ENCODE measurements at regions not wholly inside any gene's neighbourhood (a gene's known extent, or its start where the extent isn't known, plus 50 kb on each side); places are given as distances from the start of the nearest gene placed in this dataset.

- no peak overlapping the region for H3K27ac Mint-ChIP-seq
- DNase-seq, result no peak
- H3K9me3 Mint-ChIP-seq, result peaks cover 6% of the 10 kb centered on the region
- no peak overlapping the region for H3K4me3 Mint-ChIP-seq
- H3K36me3 Mint-ChIP-seq (ENCODE audit: low read depth), result peaks cover 5% of the 10 kb centered on the region
- intact Hi-C loops (cut with micrococcal nuclease), result no loop called here
- CTCF ChIA-PET, result no interaction called here
- H3K27me3 Mint-ChIP-seq (ENCODE audit: low read depth), result no peaks in the 10 kb centered on the region
- no peaks in the 10 kb centered on the region for H3K4me1 Mint-ChIP-seq (ENCODE audit: low read depth)
These were observed 216.3 kb downstream of the SIPA1L2 start for GRCh38 chr1:232413674-232414073.

GRCh38 chr1:232409584-232409983 lies 220.3 kb downstream of the SIPA1L2 start:
- no peak for DNase-seq
- Mint-ChIP-seq H3K27me3 (ENCODE audit: low read depth) (no peaks in the 10 kb centered on the region), H3K9me3 (peaks cover 6% of the 10 kb centered on the region), H3K27ac (no peak overlapping the region), H3K4me1 (ENCODE audit: low read depth) (no peaks in the 10 kb centered on the region), H3K4me3 (no peak overlapping the region), H3K36me3 (ENCODE audit: low read depth) (peaks cover 5% of the 10 kb centered on the region)
- intact Hi-C loops (cut with micrococcal nuclease), result no loop called here
- CTCF ChIA-PET, result no interaction called here

- H3K4me3 Mint-ChIP-seq, result no peak overlapping the region
- CTCF ChIA-PET, result no interaction called here
These were observed 222.8 kb downstream of the SIPA1L2 start for GRCh38 chr1:232407120-232407519.

DNA sequence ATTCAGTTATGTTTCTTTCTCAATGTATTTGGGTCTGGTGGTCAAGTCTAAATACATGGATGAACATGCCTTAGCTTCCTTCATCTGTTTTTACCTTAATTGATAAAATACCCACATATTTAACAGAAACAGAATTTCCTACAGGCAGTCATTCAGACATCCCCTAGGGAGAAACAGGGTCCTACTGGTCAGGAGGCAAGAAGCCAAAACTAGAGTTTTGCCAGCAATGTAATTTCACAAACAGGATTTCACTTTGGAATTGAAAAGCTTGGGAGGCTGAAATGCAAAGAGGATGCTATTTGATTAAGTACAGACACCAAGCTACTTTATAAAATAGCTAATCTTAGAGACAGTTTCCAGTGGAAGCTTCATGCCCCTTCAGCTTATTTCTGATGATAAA lies 224.2 kb downstream of the SIPA1L2 start:
- peaks cover 6% of the 10 kb centered on the region for H3K9me3 Mint-ChIP-seq
- H3K27ac Mint-ChIP-seq, result no peak overlapping the region
- H3K4me1 Mint-ChIP-seq (ENCODE audit: low read depth), result no peaks in the 10 kb centered on the region
- no peak overlapping the region for H3K4me3 Mint-ChIP-seq
- peaks cover 5% of the 10 kb centered on the region for H3K36me3 Mint-ChIP-seq (ENCODE audit: low read depth)
- intact Hi-C loops (cut with micrococcal nuclease), result no loop called here
- CTCF ChIA-PET, result no interaction called here
- no peaks in the 10 kb centered on the region for H3K27me3 Mint-ChIP-seq (ENCODE audit: low read depth)
- no peak for DNase-seq

More at GRCh38 chr1:232407120-232407519, 222.8 kb downstream of the SIPA1L2 start:
- intact Hi-C loops (cut with micrococcal nuclease), result no loop called here
- DNase-seq, result no peak
- Mint-ChIP-seq H3K36me3 (ENCODE audit: low read depth) (peaks cover 5% of the 10 kb centered on the region), H3K27ac (no peak overlapping the region), H3K9me3 (peaks cover 6% of the 10 kb centered on the region), H3K27me3 (ENCODE audit: low read depth) (no peaks in the 10 kb centered on the region), H3K4me1 (ENCODE audit: low read depth) (no peaks in the 10 kb centered on the region)

- H3K27ac Mint-ChIP-seq, result no peak overlapping the region
- H3K9me3 Mint-ChIP-seq, result peaks cover 6% of the 10 kb centered on the region
- no peak overlapping the region for H3K4me3 Mint-ChIP-seq
- peaks cover 3% of the 10 kb centered on the region for H3K27me3 Mint-ChIP-seq (ENCODE audit: low read depth)
- CTCF ChIA-PET, result no interaction called here
- peaks cover 5% of the 10 kb centered on the region for H3K36me3 Mint-ChIP-seq (ENCODE audit: low read depth)
- no peaks in the 10 kb centered on the region for H3K4me1 Mint-ChIP-seq (ENCODE audit: low read depth)
- DNase-seq, result no peak
- intact Hi-C loops (cut with micrococcal nuclease), result no loop called here
These were observed 224.8 kb downstream of the SIPA1L2 start for GRCh38 chr1:232404981-232405731.

DNA sequence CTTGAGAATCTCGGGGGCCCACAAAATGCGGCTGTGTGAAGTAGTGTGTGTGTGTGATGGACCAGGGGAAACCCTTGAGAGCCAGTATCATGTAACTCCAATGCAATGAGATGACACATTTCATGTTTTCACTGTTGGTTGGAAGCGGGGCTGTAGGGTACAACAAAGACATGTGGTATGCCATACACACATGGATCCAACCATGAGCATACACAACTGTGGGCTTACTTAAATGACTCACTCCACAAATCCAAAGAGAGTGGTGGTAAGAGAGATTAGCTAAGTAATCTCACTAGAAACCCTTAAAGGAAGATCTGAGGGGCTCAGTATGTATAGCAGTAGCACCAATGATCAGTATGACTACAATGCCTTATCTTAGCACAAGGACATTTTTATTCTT lies 225.7 kb downstream of the SIPA1L2 start:
- intact Hi-C loops (cut with micrococcal nuclease), result no loop called here
- no peak overlapping the region for H3K27ac Mint-ChIP-seq
- H3K36me3 Mint-ChIP-seq (ENCODE audit: low read depth), result peaks cover 1% of the 10 kb centered on the region
- H3K4me1 Mint-ChIP-seq (ENCODE audit: low read depth), result no peaks in the 10 kb centered on the region
- peaks cover 4% of the 10 kb centered on the region for H3K27me3 Mint-ChIP-seq (ENCODE audit: low read depth)
- CTCF ChIA-PET, result no interaction called here
- no peak overlapping the region for H3K4me3 Mint-ChIP-seq
- peaks cover 2% of the 10 kb centered on the region for H3K9me3 Mint-ChIP-seq
- DNase-seq, result no peak

DNA sequence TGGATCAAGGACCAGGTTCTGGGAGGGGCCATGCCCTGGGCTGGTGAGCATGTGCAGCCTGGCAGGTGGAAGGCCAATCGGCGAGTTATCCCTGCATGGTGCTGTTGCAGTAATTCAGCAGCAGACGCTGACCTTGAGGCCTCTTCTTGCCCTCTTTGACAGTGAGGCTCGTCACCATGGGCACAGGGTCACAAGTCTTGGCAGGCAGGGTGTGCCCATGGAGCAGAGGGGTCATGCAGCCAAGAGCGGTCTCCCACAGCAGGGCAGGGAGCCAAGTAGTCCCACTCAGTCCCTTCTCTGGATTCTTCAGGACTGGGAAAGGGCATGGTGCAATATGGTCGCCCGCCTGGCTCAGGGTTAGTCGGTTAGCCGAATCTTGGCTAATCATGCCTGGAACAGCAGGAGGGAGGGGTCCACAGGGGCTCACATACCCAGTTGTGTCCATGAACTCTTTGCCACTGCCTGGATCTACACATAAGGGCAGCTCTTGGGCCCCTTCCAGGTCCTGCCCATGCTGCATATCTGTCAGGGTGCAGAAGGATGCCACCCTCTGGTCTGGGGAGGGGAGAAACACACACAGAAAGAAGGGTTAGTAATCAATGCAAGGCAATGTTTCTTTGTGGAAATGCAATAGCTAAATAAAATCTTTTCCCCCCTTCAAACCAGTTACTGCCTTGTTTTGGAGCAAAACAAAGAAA lies 226.8 kb downstream of the SIPA1L2 start:
- CTCF ChIA-PET, result no interaction called here
- intact Hi-C loops (cut with micrococcal nuclease), result no loop called here
- H3K36me3 Mint-ChIP-seq (ENCODE audit: low read depth), result no peaks in the 10 kb centered on the region
- H3K9me3 Mint-ChIP-seq, result no peaks in the 10 kb centered on the region
- H3K4me1 Mint-ChIP-seq (ENCODE audit: low read depth), result no peaks in the 10 kb centered on the region
- no peak for DNase-seq
- peaks cover 4% of the 10 kb centered on the region for H3K27me3 Mint-ChIP-seq (ENCODE audit: low read depth)
- H3K27ac Mint-ChIP-seq, result no peak overlapping the region
- H3K4me3 Mint-ChIP-seq, result no peak overlapping the region

- Mint-ChIP-seq H3K36me3 (ENCODE audit: low read depth) (no peaks in the 10 kb centered on the region), H3K9me3 (no peaks in the 10 kb centered on the region), H3K27me3 (ENCODE audit: low read depth) (peaks cover 4% of the 10 kb centered on the region), H3K4me3 (no peak overlapping the region), H3K4me1 (ENCODE audit: low read depth) (no peaks in the 10 kb centered on the region), H3K27ac (no peak overlapping the region)
- intact Hi-C loops (cut with micrococcal nuclease), result no loop called here
- CTCF ChIA-PET, result no interaction called here
- no peak for DNase-seq
These were observed 231.1 kb downstream of the SIPA1L2 start for GRCh38 chr1:232398823-232399222.

- H3K9me3 Mint-ChIP-seq, result no peaks in the 10 kb centered on the region
- no peak for DNase-seq
- H3K4me1 Mint-ChIP-seq (ENCODE audit: low read depth), result no peaks in the 10 kb centered on the region
- peaks cover 2% of the 10 kb centered on the region for H3K27me3 Mint-ChIP-seq (ENCODE audit: low read depth)
- no peaks in the 10 kb centered on the region for H3K36me3 Mint-ChIP-seq (ENCODE audit: low read depth)
- CTCF ChIA-PET, result no interaction called here
- H3K4me3 Mint-ChIP-seq, result no peak overlapping the region
- no peak overlapping the region for H3K27ac Mint-ChIP-seq
- intact Hi-C loops (cut with micrococcal nuclease), result no loop called here
These were observed 236.3 kb downstream of the SIPA1L2 start for GRCh38 chr1:232393444-232394146.

DNA sequence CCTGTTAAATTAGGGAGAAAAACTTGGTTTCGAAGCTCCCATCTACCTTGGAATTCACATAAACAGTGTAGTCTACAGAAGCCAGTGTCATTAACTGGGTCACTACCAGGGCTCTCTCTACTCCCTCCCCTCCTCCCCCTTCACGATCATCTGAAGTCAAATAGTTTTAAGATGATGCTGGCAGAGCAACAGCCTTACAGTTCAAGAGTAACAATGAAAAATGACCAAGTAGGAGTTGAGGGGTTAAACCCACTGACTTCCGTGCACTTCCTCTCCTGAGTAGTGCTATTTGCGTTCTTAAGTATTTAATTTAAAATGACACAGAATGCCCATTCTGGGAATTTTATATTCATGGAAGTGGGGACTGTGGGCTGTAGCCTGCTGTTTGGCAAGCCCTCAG lies 236.9 kb downstream of the SIPA1L2 start:
- Mint-ChIP-seq H3K4me3 (no peak overlapping the region), H3K27me3 (ENCODE audit: low read depth) (peaks cover 2% of the 10 kb centered on the region), H3K36me3 (ENCODE audit: low read depth) (no peaks in the 10 kb centered on the region), H3K27ac (no peak overlapping the region), H3K4me1 (ENCODE audit: low read depth) (no peaks in the 10 kb centered on the region), H3K9me3 (no peaks in the 10 kb centered on the region)
- intact Hi-C loops (cut with micrococcal nuclease), result no loop called here
- no peak for DNase-seq
- CTCF ChIA-PET, result no interaction called here

DNA sequence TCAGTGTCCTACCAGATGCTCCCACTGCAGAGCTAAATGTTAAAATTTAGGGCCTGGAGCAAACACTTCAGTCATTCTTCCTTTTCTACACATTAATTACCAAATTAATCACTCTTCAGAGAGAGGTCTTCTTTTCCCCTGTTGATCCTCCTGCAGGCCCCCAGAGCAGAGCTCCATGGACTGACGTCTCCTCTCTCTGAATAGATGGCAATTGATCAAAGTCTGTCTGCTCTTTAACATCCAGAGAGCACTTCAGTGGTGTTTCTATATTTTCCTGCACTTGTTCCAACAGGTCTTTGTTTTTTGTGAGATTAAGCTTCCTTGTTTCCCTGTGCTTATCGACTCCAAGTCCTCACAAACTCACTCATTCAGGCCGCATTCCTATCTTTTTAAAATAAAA lies 239.3 kb downstream of the SIPA1L2 start:
- H3K4me3 Mint-ChIP-seq, result no peak overlapping the region
- peaks cover 2% of the 10 kb centered on the region for H3K27me3 Mint-ChIP-seq (ENCODE audit: low read depth)
- H3K4me1 Mint-ChIP-seq (ENCODE audit: low read depth), result no peaks in the 10 kb centered on the region
- intact Hi-C loops (cut with micrococcal nuclease), result no loop called here
- DNase-seq, result no peak
- H3K36me3 Mint-ChIP-seq (ENCODE audit: low read depth), result no peaks in the 10 kb centered on the region
- CTCF ChIA-PET, result no interaction called here
- H3K9me3 Mint-ChIP-seq, result no peaks in the 10 kb centered on the region
- no peak overlapping the region for H3K27ac Mint-ChIP-seq

GRCh38 chr1:232389744-232390143 lies 240.2 kb downstream of the SIPA1L2 start:
- H3K9me3 Mint-ChIP-seq, result no peaks in the 10 kb centered on the region
- intact Hi-C loops (cut with micrococcal nuclease), result no loop called here
- no peaks in the 10 kb centered on the region for H3K36me3 Mint-ChIP-seq (ENCODE audit: low read depth)
- no peak overlapping the region for H3K4me3 Mint-ChIP-seq
- CTCF ChIA-PET, result no interaction called here
- peaks cover 2% of the 10 kb centered on the region for H3K27me3 Mint-ChIP-seq (ENCODE audit: low read depth)
- DNase-seq, result no peak
- no peaks in the 10 kb centered on the region for H3K4me1 Mint-ChIP-seq (ENCODE audit: low read depth)
- no peak overlapping the region for H3K27ac Mint-ChIP-seq

DNA sequence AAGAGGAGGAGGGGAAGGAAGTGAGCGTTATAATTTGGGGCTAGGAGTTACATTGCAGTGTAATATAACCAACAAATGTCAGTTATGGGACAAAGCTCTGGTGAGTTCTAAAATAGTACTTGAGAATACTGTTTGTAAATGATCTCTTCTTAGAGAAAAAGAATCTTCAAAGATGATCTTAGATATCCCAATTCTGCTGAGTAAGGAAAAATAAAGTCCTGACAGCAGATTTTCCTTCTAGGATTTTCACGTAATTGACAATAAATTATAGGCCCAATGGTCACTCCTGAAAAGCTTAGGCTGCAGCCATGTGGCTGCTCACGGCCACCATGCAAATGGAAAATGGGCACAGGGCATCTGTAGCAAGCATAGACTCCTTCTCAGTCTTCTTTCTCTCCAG lies 241.6 kb downstream of the SIPA1L2 start:
- H3K4me1 Mint-ChIP-seq (ENCODE audit: low read depth), result no peaks in the 10 kb centered on the region
- H3K9me3 Mint-ChIP-seq, result no peaks in the 10 kb centered on the region
- H3K4me3 Mint-ChIP-seq, result no peak overlapping the region
- CTCF ChIA-PET, result no interaction called here
- intact Hi-C loops (cut with micrococcal nuclease), result no loop called here
- DNase-seq, result no peak
- no peaks in the 10 kb centered on the region for H3K36me3 Mint-ChIP-seq (ENCODE audit: low read depth)
- no peak overlapping the region for H3K27ac Mint-ChIP-seq
- H3K27me3 Mint-ChIP-seq (ENCODE audit: low read depth), result peaks cover 2% of the 10 kb centered on the region

Measured in activated naive CD4-positive, alpha-beta T cell treated with anti-CD3 and anti-CD28 coated beads for 36 hours (primary cell).